ENCODE measurements at regions not wholly inside any gene's neighbourhood (a gene's known extent, or its start where the extent isn't known, plus 50 kb on each side); places are given as distances from the start of the nearest gene placed in this dataset.

GRCh38 chr4:160523231-160523630, 1420.4 kb downstream of the RAPGEF2 start:
- no peak for TF ChIP-seq ZNF671 (CRISPR knock-in tag; IDR thresholded peaks at IDR 0.05)
- no peak for TF ChIP-seq ZNF396 (CRISPR knock-in tag; IDR thresholded peaks at IDR 0.05; ENCODE audit: borderline replicate concordance)

All from WTC11 (cell line).